ENCODE measurements at regions not wholly inside any gene's neighbourhood (a gene's known extent, or its start where the extent isn't known, plus 50 kb on each side); places are given as distances from the start of the nearest gene placed in this dataset.

- TF ChIP-seq CTCF (IDR thresholded peaks at IDR 0.05) (no peak), POLR2A (IDR thresholded peaks at IDR 0.05) (no peak), EP300 (IDR thresholded peaks at IDR 0.05) (no peak)
These were observed 62.2 kb upstream of the ARGLU1 start for GRCh38 chr13:106630162-106630561.
